Epithelial cell of esophagus (primary cell): ENCODE measurements at regions not wholly inside any gene's neighbourhood (a gene's known extent, or its start where the extent isn't known, plus 50 kb on each side); places are given as distances from the start of the nearest gene placed in this dataset.

Experiments used
- DNase-seq: peaks from one replicate; pipeline ENCODE4 v3.0.0; 2010; ENCODE audit warnings: low read depth
- H3K4me3 ChIP-seq: 2 replicates; pipeline ENCODE4 v1.5.1; 2011; ENCODE audit warnings: mild to moderate bottlenecking, low read length, control low read depth
- CTCF ChIP-seq: IDR thresholded peaks from 2 replicates; pipeline ENCODE4 v1.5.1; 2011; ENCODE audit warnings: low read depth, mild to moderate bottlenecking, low read length, control low read depth, inconsistent platforms; ENCODE audit not compliant: insufficient read depth; ENCODE audit errors: missing control alignments

- no peak for DNase-seq
- no peak for TF ChIP-seq CTCF
- H3K4me3 ChIP-seq = no peak overlapping the region
Measured at GRCh38 chr13:54647275-54647674, 1618.7 kb downstream of the OLFM4 start.

GRCh38 chr13:54657588-54657987, 1629.0 kb downstream of the OLFM4 start:
- no peak overlapping the region for H3K4me3 ChIP-seq
- no peak for TF ChIP-seq CTCF
- DNase-seq = no peak

DNA sequence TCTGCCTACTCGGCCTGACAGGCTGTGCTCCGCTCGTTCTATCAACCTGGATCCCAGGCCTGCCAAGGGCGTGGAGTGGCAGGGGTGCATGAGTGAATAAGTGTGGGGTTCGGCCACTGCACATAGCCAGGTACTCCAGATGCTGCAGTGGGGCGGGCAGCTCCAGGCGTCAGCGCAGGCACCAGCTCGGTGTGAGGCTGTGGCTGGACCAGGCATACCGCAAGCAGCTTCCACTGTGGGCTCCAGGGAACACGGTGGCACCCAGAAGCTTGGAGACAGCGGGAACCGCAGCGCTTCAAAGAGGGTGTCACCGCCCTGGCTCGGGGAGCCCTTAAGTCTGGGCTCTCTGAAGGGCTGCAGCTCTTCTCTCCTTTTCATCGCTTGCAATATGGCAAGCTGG, 1630.2 kb downstream of the OLFM4 start:
- H3K4me3 ChIP-seq = no peak overlapping the region
- TF ChIP-seq CTCF = no peak
- DNase-seq = no peak

DNA sequence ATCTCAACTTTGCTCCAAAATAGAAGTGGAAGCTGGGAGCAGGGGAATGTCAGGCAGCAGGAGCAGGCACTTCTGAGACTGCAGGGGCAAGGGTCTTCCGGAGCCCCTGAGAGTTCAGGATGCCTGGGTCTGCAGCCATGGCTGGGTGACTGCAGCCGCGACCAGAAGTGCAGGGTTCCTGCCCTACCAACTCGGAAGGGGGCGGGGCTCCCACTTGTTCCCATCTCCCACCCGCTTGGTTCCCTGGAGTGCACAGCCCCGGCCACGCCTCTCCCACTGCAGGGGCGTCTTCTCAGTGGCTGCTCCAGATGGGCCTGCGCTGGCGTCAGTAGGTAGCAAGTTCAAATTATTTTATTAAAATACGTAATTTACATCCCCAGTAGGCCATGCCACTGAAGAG, 1631.7 kb downstream of the OLFM4 start:
- DNase-seq = no peak
- no peak overlapping the region for H3K4me3 ChIP-seq
- no peak for TF ChIP-seq CTCF

GRCh38 chr13:54676526-54677113, 1648.0 kb downstream of the OLFM4 start:
- no peak for TF ChIP-seq CTCF
- no peak for DNase-seq

GRCh38 chr13:54682184-54682583, 1653.6 kb downstream of the OLFM4 start:
- DNase-seq = no peak
- no peak overlapping the region for H3K4me3 ChIP-seq

More at GRCh38 chr13:54676526-54677113, 1648.0 kb downstream of the OLFM4 start:
- no peak overlapping the region for H3K4me3 ChIP-seq

More at GRCh38 chr13:54682184-54682583, 1653.6 kb downstream of the OLFM4 start:
- TF ChIP-seq CTCF = no peak
